ENCODE measurements at regions not wholly inside any gene's neighbourhood (a gene's known extent, or its start where the extent isn't known, plus 50 kb on each side); places are given as distances from the start of the nearest gene placed in this dataset.

- TF ChIP-seq CTCF (IDR thresholded peaks at IDR 0.05; ENCODE audit: insufficient read depth, low read depth, low read length) (no peak), EZH2 (IDR thresholded peaks at IDR 0.05; ENCODE audit: insufficient read depth, low read length) (no peak)
Measured at GRCh38 chrX:477441-478012, 90.8 kb upstream of the PPP2R3B start.

Measured in astrocyte (in vitro differentiated cells and primary cell).